GM23338 (cell line): ENCODE measurements at regions not wholly inside any gene's neighbourhood (a gene's known extent, or its start where the extent isn't known, plus 50 kb on each side); places are given as distances from the start of the nearest gene placed in this dataset.
"Not testable (repeated sequence)": the region's sequence is repeated elsewhere in the genome, so short reads cannot be mapped to it uniquely, and the experiment has no call there.

Experiments
- ATAC-seq: fragments of 200-7000 bp; cut with Tn5 transposase; 3 replicates; pipeline ENCODE4 v1.9.1; 2020
- DNase-seq: peaks from one replicate; pipeline ENCODE4 v3.0.0-alpha.2; 2015; ENCODE audit warnings: low spot score
- H2AFZ ChIP-seq: fragments of 200-600 bp; sonication (generic); 2 replicates; pipeline ENCODE4 v1.8.0; 2016; ENCODE audit warnings: antibody characterized with exemption, mild to moderate bottlenecking, moderate library complexity
- H3F3A ChIP-seq: fragments of 200-600 bp; sonication (generic); replicated peaks from 2 replicates; pipeline ENCODE4 v1.8.0; 2017; ENCODE audit warnings: antibody characterized with exemption, mixed run types, low read depth
- H3K27ac ChIP-seq: fragments of 200-600 bp; sonication (generic); 2 replicates; pipeline ENCODE4 v1.6.1; 2016; ENCODE audit warnings: low read depth
- H3K27me3 ChIP-seq: fragments of 200-600 bp; sonication (generic); 2 replicates; pipeline ENCODE4 v1.8.0; 2016; ENCODE audit warnings: mild to moderate bottlenecking, mixed run types, moderate library complexity; ENCODE audit not compliant: insufficient read depth
- H3K36me3 ChIP-seq: fragments of 200-600 bp; sonication (generic); 2 replicates; pipeline ENCODE4 v1.8.0; 2016; ENCODE audit warnings: mild to moderate bottlenecking; ENCODE audit not compliant: insufficient read depth
- H3K4me1 ChIP-seq: fragments of 200-600 bp; sonication (generic); 2 replicates; pipeline ENCODE4 v1.8.0; 2016; ENCODE audit warnings: mild to moderate bottlenecking, moderate library complexity; ENCODE audit not compliant: insufficient read depth
- H3K4me2 ChIP-seq: fragments of 200-600 bp; sonication (generic); 2 replicates; pipeline ENCODE4 v1.7.1; 2017; ENCODE audit warnings: mixed run types
- H3K4me3 ChIP-seq: fragments of 200-600 bp; sonication (generic); 2 replicates; pipeline ENCODE4 v1.6.1; 2016; ENCODE audit warnings: mixed run types
- H3K79me2 ChIP-seq: fragments of 200-600 bp; sonication (generic); replicated peaks from 2 replicates; pipeline ENCODE4 v1.8.0; 2017; ENCODE audit warnings: mild to moderate bottlenecking; ENCODE audit not compliant: insufficient read depth
- H3K9me2 ChIP-seq: fragments of 200-600 bp; sonication (generic); 2 replicates; pipeline ENCODE4 v1.8.0; 2017; ENCODE audit not compliant: insufficient read depth
- H4K20me1 ChIP-seq: fragments of 200-600 bp; sonication (generic); replicated peaks from 2 replicates; pipeline ENCODE4 v1.8.0; 2017; ENCODE audit warnings: mild to moderate bottlenecking; ENCODE audit not compliant: insufficient read depth
- H3K27ac Mint-ChIP-seq: 2 replicates; pipeline ENCODE4 v1.8.0; 2020; ENCODE audit warnings: inconsistent platforms, mild to moderate bottlenecking, moderate library complexity, mixed read lengths
- H3K27me3 Mint-ChIP-seq: 3 replicates; pipeline ENCODE4 v1.8.0; 2022; ENCODE audit warnings: low read depth, mild to moderate bottlenecking, moderate library complexity, mixed read lengths, inconsistent platforms; ENCODE audit not compliant: insufficient read depth, poor library complexity
- H3K36me3 Mint-ChIP-seq: 3 replicates; pipeline ENCODE4 v1.8.0; 2021; ENCODE audit warnings: low read depth, mild to moderate bottlenecking, inconsistent platforms, moderate library complexity, mixed read lengths
- H3K4me1 Mint-ChIP-seq: 3 replicates; pipeline ENCODE4 v1.8.0; 2020; ENCODE audit warnings: mild to moderate bottlenecking, inconsistent platforms, mixed read lengths
- H3K4me3 Mint-ChIP-seq: 3 replicates; pipeline ENCODE4 v1.8.0; 2021; ENCODE audit warnings: moderate library complexity, mild to moderate bottlenecking, inconsistent platforms, mixed read lengths
- H3K9me3 Mint-ChIP-seq: 3 replicates; pipeline ENCODE4 v1.8.0; 2020; ENCODE audit warnings: moderate library complexity, mild to moderate bottlenecking, inconsistent platforms, mixed read lengths
- CREB1 ChIP-seq: fragments of 250-450 bp; sonication (Bioruptor Pico); IDR thresholded peaks from 2 replicates; pipeline ENCODE4 v1.5.0; 2020; ENCODE audit warnings: low read depth, mild to moderate bottlenecking, moderate library complexity
- EZH2 ChIP-seq: fragments of 200-600 bp; sonication (generic); IDR thresholded peaks from one replicate; pipeline ENCODE4 v1.8.0; 2017; ENCODE audit warnings: antibody characterized with exemption, mild to moderate bottlenecking, low read depth; ENCODE audit not compliant: unreplicated experiment
- EZH2phosphoT487 ChIP-seq: fragments of 200-600 bp; sonication (generic); IDR thresholded peaks from one replicate; pipeline ENCODE4 v1.8.1; 2018; ENCODE audit warnings: antibody characterized with exemption; ENCODE audit not compliant: unreplicated experiment
- JUNB ChIP-seq: IDR thresholded peaks from one replicate; pipeline ENCODE4 v1.6.1; 2016; ENCODE audit warnings: antibody characterized with exemption; ENCODE audit not compliant: unreplicated experiment
- NANOG ChIP-seq: IDR thresholded peaks from 2 replicates; pipeline ENCODE4 v1.6.1; 2016; ENCODE audit warnings: antibody characterized with exemption, borderline replicate concordance
- POLR2AphosphoS5 ChIP-seq: IDR thresholded peaks from 2 replicates; pipeline ENCODE4 v1.6.1; 2016; ENCODE audit warnings: antibody characterized with exemption, low read depth
- STAT1 ChIP-seq: IDR thresholded peaks from one replicate; pipeline ENCODE4 v1.6.1; 2016; ENCODE audit warnings: antibody characterized with exemption; ENCODE audit not compliant: unreplicated experiment
- ZNF114 ChIP-seq: fragments of 250-450 bp; sonication (Bioruptor Pico); IDR thresholded peaks from 2 replicates; pipeline ENCODE4 v1.5.0; 2020; ENCODE audit warnings: mild to moderate bottlenecking, moderate library complexity
- ZNF331 ChIP-seq: fragments of 250-450 bp; sonication (Bioruptor Pico); IDR thresholded peaks from 2 replicates; pipeline ENCODE4 v1.5.0; 2020; ENCODE audit warnings: low read depth, mild to moderate bottlenecking, moderate library complexity
- TF ChIP-seq, protein P1 (sequence below): IDR thresholded peaks from 2 replicates; pipeline ENCODE4 v1.6.1; 2016; ENCODE audit warnings: antibody characterized with exemption
- TF ChIP-seq, protein P2 (sequence below): IDR thresholded peaks from one replicate; pipeline ENCODE4 v1.6.1; 2018; ENCODE audit warnings: antibody characterized with exemption; ENCODE audit not compliant: unreplicated experiment
- TF ChIP-seq, protein P3 (sequence below), 2 experiments: fragments of 200-600 bp in 1 of 2; sonication (generic) in 1 of 2; conservative IDR thresholded peaks; 2 replicates each; pipeline versions ENCODE4 v1.5.1 to v1.6.1; 2016 to 2017; ENCODE audit warnings: antibody characterized with exemption in 2 of 2, low read depth in 2 of 2, mild to moderate bottlenecking in 2 of 2, moderate library complexity in 1 of 2

DNA sequence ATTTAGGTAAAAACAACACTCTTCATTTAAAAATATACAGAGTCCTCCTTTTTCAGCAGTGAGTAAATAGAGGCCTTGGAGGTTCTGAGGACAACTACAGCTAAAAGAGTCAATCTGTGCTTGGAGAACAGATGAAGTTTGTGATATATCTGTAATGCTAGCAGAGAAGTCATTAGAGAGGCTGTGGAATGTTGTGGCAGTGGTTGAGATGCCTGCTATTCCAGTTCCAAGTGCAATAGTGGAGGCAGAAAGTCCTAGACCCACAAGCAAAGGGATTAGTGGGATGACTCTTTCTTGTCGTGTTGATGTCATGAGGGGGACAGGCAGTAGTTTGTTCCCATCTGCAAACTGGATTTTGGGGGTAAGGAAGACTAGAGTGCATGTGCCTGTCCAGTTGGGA is 62.1 kb upstream of the EZR start:
- ATAC-seq, DNase-seq, H3K4me2 ChIP-seq, H3K79me2 ChIP-seq, H3K27me3 Mint-ChIP-seq, H3K4me3 ChIP-seq, H4K20me1 ChIP-seq, H3K36me3 Mint-ChIP-seq, H3K27ac ChIP-seq, H3K36me3 ChIP-seq, H3F3A ChIP-seq, H3K4me3 Mint-ChIP-seq, H3K9me2 ChIP-seq, H3K27me3 ChIP-seq, H2AFZ ChIP-seq, H3K27ac Mint-ChIP-seq: not testable (repeated sequence)
- H3K4me1 Mint-ChIP-seq: peaks cover 12% of the 10 kb centered on the region
- peaks cover 11% of the 10 kb centered on the region for H3K9me3 Mint-ChIP-seq
- H3K4me1 ChIP-seq: peaks cover 22% of the 10 kb centered on the region

DNA sequence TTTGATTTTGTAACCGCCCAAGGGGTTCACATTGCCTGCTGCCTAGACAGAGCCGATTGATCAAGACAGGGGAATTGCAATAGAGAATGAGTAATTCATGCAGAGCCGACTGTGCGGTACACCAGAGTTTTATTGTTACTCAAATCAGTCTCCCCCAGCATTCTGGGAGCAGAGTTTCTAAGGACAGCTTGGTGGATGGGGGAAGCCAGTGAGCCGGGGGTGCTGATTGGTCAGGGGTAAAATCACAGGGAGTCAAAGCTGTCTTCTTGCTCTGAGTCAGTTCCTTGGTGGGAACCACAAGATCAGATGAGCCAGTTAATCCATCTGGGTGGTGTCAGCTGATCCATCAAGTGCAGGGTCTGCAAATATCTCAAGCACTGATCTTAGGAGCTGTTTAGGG is 60.0 kb upstream of the EZR start:
- H4K20me1 ChIP-seq: no peaks in the 10 kb centered on the region
- DNase-seq (peak; percentile 21), ATAC-seq (peak; percentile 79)
- no peaks in the 10 kb centered on the region for H3K27me3 ChIP-seq
- Mint-ChIP-seq H3K4me1 (peaks cover 12% of the 10 kb centered on the region), H3K9me3 (peaks cover 11% of the 10 kb centered on the region), H3K27me3 (peaks cover 3% of the 10 kb centered on the region), H3K36me3 (peaks cover 3% of the 10 kb centered on the region; the same call in 2 of the 3 replicates), H3K27ac (peak overlapping the region; percentile 73), H3K4me3 (no peak overlapping the region)
- no peaks in the 10 kb centered on the region for H3K79me2 ChIP-seq
- H3K4me3 ChIP-seq: no peak overlapping the region
- H3F3A ChIP-seq: no peaks in the 10 kb centered on the region; the same call in 1 of the 2 replicates
- H3K9me2 ChIP-seq: no peaks in the 10 kb centered on the region
- H3K4me2 ChIP-seq: peak overlapping the region; percentile 4; the same call in 1 of the 2 replicates
- no peaks in the 10 kb centered on the region for H3K36me3 ChIP-seq
- peaks cover 22% of the 10 kb centered on the region for H3K4me1 ChIP-seq
- H2AFZ ChIP-seq: peak overlapping the region; percentile 5
- H3K27ac ChIP-seq: peak overlapping the region; percentile 51
- TF ChIP-seq EZH2phosphoT487 (no peak), STAT1 (no peak), CREB1 (no peak), POLR2AphosphoS5 (no peak), NANOG (no peak), EZH2 (no peak), ZNF331 (CRISPR knock-in tag) (no peak), ZNF114 (CRISPR knock-in tag) (no peak), JUNB (no peak)
- TF ChIP-seq, protein P1, sequence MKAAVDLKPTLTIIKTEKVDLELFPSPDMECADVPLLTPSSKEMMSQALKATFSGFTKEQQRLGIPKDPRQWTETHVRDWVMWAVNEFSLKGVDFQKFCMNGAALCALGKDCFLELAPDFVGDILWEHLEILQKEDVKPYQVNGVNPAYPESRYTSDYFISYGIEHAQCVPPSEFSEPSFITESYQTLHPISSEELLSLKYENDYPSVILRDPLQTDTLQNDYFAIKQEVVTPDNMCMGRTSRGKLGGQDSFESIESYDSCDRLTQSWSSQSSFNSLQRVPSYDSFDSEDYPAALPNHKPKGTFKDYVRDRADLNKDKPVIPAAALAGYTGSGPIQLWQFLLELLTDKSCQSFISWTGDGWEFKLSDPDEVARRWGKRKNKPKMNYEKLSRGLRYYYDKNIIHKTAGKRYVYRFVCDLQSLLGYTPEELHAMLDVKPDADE: no peak
- TF ChIP-seq, protein P2, sequence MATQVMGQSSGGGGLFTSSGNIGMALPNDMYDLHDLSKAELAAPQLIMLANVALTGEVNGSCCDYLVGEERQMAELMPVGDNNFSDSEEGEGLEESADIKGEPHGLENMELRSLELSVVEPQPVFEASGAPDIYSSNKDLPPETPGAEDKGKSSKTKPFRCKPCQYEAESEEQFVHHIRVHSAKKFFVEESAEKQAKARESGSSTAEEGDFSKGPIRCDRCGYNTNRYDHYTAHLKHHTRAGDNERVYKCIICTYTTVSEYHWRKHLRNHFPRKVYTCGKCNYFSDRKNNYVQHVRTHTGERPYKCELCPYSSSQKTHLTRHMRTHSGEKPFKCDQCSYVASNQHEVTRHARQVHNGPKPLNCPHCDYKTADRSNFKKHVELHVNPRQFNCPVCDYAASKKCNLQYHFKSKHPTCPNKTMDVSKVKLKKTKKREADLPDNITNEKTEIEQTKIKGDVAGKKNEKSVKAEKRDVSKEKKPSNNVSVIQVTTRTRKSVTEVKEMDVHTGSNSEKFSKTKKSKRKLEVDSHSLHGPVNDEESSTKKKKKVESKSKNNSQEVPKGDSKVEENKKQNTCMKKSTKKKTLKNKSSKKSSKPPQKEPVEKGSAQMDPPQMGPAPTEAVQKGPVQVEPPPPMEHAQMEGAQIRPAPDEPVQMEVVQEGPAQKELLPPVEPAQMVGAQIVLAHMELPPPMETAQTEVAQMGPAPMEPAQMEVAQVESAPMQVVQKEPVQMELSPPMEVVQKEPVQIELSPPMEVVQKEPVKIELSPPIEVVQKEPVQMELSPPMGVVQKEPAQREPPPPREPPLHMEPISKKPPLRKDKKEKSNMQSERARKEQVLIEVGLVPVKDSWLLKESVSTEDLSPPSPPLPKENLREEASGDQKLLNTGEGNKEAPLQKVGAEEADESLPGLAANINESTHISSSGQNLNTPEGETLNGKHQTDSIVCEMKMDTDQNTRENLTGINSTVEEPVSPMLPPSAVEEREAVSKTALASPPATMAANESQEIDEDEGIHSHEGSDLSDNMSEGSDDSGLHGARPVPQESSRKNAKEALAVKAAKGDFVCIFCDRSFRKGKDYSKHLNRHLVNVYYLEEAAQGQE: no peak
- TF ChIP-seq, protein P3, sequence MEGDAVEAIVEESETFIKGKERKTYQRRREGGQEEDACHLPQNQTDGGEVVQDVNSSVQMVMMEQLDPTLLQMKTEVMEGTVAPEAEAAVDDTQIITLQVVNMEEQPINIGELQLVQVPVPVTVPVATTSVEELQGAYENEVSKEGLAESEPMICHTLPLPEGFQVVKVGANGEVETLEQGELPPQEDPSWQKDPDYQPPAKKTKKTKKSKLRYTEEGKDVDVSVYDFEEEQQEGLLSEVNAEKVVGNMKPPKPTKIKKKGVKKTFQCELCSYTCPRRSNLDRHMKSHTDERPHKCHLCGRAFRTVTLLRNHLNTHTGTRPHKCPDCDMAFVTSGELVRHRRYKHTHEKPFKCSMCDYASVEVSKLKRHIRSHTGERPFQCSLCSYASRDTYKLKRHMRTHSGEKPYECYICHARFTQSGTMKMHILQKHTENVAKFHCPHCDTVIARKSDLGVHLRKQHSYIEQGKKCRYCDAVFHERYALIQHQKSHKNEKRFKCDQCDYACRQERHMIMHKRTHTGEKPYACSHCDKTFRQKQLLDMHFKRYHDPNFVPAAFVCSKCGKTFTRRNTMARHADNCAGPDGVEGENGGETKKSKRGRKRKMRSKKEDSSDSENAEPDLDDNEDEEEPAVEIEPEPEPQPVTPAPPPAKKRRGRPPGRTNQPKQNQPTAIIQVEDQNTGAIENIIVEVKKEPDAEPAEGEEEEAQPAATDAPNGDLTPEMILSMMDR (conservative IDR thresholded peaks at IDR 0.05; ENCODE audit: low read depth in 2 of 2): no peak
